Stimulated activated CD8-positive, alpha-beta memory T cell treated with anti-CD3 and anti-CD28 coated beads, Interleukin-12 subunit alpha, Interleukin-12 subunit beta, amount 100 ng/mL, for 1 hour (primary cell): ENCODE measurements at regions not wholly inside any gene's neighbourhood (a gene's known extent, or its start where the extent isn't known, plus 50 kb on each side); places are given as distances from the start of the nearest gene placed in this dataset.
A peak's percentile ranks its signal among the peaks of the same experiment; 100 is the strongest.

Experiments
- DNase-seq: peaks from one replicate; pipeline ENCODE4 v3.0.0-alpha.2; 2020; ENCODE audit warnings: low read depth

- DNase-seq = peak; percentile 75
These were observed 82.3 kb upstream of the CD99 start for GRCh38 chrX:2608638-2609430.

DNA sequence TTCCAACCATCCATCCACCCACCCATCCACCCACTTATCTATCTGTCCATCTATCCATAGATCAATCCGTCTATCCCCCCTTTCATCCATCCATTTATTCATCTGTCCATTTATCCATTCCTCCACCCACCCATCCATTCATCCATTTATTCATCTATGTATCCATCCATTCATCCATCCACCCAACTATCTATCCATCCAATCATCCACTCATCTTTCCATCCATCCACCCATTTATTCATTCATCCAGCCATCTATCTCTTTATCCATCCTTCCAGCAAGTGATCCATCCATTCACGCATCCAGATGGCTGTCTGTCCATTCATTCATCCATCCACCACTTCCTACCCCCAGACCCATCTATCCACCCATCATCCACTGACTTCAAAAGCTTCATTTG is 84.0 kb upstream of the CD99 start:
- no peak for DNase-seq

DNA sequence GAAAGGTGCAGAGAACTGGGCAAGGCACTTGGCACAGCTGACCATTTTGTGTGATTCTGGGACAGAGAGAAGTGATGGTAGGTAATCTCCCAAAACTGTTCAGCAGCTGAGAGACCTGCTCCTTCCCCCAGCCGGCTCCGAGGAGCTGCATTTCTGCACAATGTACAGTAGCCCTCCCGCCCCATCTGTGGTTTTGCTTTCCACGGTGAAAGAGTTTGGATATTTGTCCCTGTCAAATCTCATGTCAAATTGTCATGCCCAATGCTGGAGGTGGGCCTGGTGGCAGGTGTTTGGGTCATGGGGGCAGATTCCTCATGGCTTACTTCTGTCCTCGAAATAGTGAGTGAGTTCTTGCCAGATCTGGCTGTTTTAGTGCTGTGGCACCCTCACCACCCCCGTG is 90.5 kb upstream of the CD99 start:
- DNase-seq = no peak

GRCh38 chrX:2596555-2597255 is 94.4 kb upstream of the CD99 start:
- DNase-seq = no peak

GRCh38 chrX:2596045-2596444 is 95.0 kb upstream of the CD99 start:
- no peak for DNase-seq

DNA sequence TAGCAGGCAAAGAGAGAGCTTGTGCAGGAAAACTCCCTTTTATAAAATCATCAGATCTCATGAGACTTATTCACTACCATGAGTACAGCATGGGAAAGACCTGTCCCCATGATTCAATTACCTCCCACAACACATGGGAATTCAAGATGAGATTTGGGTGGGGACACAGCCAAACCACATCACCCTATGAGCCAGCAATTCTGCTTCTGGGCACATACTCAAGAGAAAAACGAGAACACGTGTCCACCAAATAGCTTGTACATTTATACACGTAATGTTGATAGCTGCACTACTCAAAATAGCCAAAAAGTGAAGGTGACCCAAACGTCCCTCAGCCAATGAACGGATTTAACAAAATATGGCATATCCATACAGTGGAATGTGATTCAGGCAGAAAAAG is 94.5 kb upstream of the DHRSX start:
- DNase-seq = no peak

- no peak for DNase-seq
These were observed 93.7 kb upstream of the DHRSX start for GRCh38 chrX:2594491-2594890.

GRCh38 chrX:2592279-2592678 is 91.5 kb upstream of the DHRSX start:
- DNase-seq = no peak

GRCh38 chrX:2589186-2590020 is 88.6 kb upstream of the DHRSX start:
- DNase-seq = no peak

DNA sequence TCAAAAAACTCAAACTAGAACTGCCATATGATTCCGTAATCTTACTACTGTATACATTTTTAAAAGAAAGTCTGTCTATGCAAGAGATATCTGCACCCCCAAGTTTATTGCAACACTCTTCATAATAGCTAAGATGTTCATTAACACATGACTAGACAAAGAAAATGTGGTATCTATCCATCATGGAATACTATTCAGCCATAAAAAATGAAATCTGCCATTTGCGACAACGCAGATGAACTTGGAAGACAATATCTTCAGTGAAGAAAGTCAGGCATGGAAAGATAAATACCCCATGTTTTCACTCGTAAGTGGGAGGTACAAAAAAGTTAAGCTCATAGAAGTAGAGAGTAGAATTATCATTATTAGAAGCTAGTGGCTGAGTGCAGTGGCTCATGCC is 87.3 kb upstream of the DHRSX start:
- DNase-seq = no peak

- no peak for DNase-seq
These were observed 86.4 kb upstream of the DHRSX start for GRCh38 chrX:2587146-2587545.

DNA sequence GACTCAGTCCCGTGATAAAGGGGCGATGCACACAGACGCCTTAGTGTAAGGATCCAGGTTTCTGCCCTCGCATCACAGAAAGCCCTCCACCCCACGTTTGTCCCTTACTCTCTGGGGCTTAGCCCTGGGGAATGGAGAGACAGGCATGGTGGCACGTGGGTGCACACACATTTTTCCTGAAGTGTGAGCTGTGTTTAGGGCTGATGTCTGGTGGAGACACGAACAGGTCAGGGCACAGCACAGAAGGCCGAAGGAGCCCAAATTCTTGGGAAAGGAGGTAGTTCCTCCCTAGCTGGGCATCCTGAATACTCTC is 84.3 kb upstream of the DHRSX start:
- no peak for DNase-seq

GRCh38 chrX:2584251-2585157 is 83.7 kb upstream of the DHRSX start:
- no peak for DNase-seq

DNA sequence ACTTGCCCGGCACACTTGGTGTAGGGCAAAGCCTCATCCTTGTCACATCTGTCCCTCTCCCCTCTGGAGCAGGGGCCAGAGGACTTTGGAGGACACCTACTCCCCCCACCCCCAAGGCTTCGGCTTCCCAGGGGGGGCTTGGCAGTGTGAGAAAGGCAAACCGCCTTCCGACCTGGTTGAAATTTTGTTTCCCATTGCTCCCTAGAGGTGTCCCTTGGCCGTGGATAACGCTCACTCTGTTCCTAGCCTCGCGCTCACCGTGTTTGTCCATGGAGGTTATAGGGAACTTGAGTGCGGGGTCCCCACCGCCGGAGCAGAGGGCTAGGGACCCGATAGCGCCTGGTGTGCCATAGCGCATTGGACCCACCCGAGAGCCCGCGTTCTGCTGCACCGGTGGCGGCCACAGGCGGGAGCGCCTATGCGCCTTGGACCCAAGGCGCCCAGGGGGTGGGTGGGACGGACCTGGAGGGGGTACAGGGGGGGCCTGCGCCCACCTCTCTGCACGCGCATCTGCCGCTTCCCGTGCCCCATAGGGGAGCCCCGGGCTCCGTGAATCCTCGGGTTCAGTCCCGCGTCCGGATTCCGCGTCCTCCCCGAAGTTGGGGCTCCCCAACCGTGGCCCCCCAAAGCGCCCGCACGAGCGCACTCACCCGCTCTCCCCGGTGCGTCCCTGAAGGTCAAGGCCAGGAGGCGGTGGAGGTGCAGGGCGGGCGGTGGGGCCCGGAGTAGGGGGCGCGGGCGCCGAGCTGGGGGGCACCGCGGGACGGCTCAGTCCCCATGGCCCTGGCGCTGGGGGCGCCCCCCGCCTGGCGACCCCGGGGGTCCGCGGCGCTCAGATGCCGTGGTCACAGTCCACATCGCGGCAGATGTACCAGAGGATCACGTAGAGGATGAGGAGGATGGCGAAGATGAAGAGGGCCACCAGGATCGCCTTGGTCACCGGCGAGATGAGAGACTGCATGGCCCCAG is 82.7 kb upstream of the DHRSX start:
- no peak for DNase-seq

DNA sequence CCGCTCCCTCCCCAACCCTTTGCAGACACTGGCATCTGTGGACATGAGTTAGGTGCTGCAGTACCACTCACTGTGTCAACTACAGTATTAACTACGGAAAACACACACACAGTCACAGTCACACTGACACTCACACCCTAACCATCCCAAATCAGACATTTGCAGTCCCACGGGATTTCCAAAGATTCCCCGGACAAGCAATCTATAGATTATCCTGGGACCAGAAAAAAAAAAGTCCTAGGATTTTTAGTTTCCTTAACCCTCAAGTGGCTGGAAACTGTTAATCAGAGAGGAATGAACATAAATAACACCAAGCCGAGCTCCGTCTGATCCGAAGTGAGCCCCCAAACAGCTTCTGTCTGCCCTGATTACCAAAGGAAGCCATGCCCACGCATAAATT is 81.9 kb upstream of the DHRSX start:
- no peak for DNase-seq

DNA sequence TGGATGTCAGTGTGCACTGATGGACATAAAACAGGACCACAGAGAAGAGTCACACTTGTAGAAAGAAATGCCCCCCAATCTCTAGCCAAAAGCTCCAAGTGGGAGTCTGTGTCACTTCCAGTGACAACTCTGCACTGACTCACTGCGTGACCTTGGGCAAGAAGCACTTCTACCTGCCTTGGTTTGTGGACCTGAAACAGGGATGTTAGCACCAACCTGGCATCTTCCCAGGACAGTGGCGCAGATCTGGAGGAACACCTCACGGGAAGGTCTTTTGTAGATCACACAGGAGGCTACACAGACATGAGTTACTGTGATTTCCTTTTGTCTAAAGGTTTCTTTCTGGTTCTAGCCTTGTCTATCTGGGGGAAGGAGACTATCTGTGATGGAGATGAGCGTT is 80.5 kb upstream of the DHRSX start:
- no peak for DNase-seq

- DNase-seq = no peak
These were observed 78.1 kb upstream of the DHRSX start for GRCh38 chrX:2578864-2579263.

GRCh38 chrX:2577844-2578466 is 77.2 kb upstream of the DHRSX start:
- no peak for DNase-seq

DNA sequence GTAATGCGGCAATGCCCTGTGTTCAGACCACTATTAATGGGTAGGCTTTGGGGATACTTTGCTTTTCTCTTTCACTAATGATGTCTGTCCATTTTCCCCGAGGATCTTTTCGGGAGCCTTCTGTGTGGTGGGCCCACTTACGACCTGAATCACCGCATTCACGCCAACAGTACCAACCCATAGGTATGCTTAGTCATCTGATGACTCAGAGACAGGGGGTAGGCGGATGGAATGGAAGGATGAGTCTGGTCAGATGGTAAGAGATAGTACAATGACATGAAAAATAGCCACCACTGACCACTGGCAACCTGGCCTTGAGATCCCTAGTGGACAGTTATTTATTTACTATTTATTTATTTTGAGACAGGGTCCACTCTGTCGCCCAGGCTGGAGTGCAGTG is 76.0 kb upstream of the DHRSX start:
- no peak for DNase-seq

DNA sequence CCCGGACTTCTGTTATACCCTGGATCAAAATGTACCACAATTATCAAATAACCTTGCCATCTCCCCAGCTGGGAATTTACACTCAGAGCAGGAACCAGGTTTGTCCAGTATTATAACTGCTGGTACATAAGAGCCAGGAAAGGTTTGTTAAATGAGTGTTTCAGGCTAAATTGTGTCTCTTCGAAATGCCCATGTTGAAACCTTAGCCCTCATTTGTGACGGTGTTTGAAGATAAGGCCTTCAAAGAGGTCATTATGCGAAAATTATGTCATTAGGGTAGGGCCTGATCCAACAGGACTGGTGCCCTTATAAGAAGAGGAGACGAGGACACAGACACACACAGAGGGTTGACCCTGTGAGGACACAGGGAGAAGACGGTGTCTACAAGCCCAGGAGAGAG is 73.5 kb upstream of the DHRSX start:
- DNase-seq = no peak
